ENCODE measurements at regions not wholly inside any gene's neighbourhood (a gene's known extent, or its start where the extent isn't known, plus 50 kb on each side); places are given as distances from the start of the nearest gene placed in this dataset.

DNA sequence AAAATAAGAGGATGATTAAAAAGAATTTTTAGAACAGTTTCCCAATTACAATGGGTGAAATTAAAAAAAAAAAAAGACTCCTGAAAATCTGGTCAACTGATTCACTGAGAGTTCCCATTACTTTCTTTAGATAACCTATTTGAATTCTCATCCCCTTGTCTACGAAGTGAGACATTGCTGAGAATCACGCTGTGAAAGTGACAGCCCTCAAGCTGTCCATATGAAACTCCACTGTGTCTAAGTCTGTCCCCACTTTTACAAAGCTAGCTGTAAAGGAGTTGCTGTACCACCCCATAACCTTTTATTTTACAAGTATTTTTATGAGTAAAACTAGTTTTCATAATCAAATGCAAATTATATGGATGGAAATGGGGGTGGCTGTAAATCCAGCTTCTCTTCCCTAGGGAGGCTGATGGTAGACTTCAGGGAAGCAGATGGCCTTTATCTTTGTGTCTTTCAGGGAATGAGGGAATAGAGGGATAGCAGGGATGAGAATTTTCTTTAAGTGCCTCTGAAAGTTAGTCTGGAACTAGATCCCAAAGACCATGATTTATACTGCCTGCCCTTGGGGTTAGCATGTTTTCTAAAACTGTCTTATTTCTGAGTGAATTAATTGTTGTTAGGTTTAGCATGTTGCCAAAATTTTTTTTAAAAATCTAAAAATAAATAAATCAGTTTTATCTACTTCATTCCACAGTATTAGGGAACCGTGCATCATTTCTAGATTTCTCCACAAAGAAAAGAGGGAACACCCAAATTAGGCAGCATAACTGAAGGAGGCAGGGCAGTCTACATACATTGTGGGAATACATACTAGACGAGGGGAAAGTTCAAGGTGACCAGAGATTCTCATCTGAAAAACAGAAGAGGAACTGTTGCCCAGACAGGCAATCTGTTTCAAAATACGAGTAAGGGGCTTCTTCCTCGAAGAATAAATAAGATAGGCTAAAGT lies 1219.1 kb downstream of the UQCRFS1 start:
- Histone ChIP-seq H3K27ac (replicated peaks) (no peak overlapping the region), H3K4me3 (replicated peaks; ENCODE audit: insufficient read depth, low read length) (no peak overlapping the region), H3K27me3 (ENCODE audit: insufficient read depth, poor library complexity, severe bottlenecking) (no peaks in the 10 kb centered on the region)
- TF ChIP-seq REST (IDR thresholded peaks at IDR 0.05; ENCODE audit: insufficient replicate concordance, low read depth) (no peak), CTCF (IDR thresholded peaks at IDR 0.05; ENCODE audit: insufficient read depth, low read length) (no peak), POLR2AphosphoS5 (IDR thresholded peaks at IDR 0.05; ENCODE audit: low read depth) (no peak), SPI1 (IDR thresholded peaks at IDR 0.05; ENCODE audit: borderline replicate concordance, low read depth) (no peak), GABPA (IDR thresholded peaks at IDR 0.05; ENCODE audit: low read depth) (no peak)
- no peak for DNase-seq (ENCODE audit: low read depth in 1 of 2, low spot score in 1 of 2)

GRCh38 chr19:27986299-27986698 lies 1226.7 kb downstream of the UQCRFS1 start:
- TF ChIP-seq SPI1 (IDR thresholded peaks at IDR 0.05; ENCODE audit: borderline replicate concordance, low read depth) (no peak), REST (IDR thresholded peaks at IDR 0.05; ENCODE audit: insufficient replicate concordance, low read depth) (no peak), CTCF (IDR thresholded peaks at IDR 0.05; ENCODE audit: insufficient read depth, low read length) (no peak), POLR2AphosphoS5 (IDR thresholded peaks at IDR 0.05; ENCODE audit: low read depth) (no peak), GABPA (IDR thresholded peaks at IDR 0.05; ENCODE audit: low read depth) (no peak)
- Histone ChIP-seq H3K27me3 (ENCODE audit: insufficient read depth, poor library complexity, severe bottlenecking) (no peaks in the 10 kb centered on the region), H3K4me3 (replicated peaks; ENCODE audit: insufficient read depth, low read length) (no peak overlapping the region), H3K27ac (replicated peaks) (no peak overlapping the region)
- no peak for DNase-seq (ENCODE audit: low read depth in 1 of 2, low spot score in 1 of 2)

DNA sequence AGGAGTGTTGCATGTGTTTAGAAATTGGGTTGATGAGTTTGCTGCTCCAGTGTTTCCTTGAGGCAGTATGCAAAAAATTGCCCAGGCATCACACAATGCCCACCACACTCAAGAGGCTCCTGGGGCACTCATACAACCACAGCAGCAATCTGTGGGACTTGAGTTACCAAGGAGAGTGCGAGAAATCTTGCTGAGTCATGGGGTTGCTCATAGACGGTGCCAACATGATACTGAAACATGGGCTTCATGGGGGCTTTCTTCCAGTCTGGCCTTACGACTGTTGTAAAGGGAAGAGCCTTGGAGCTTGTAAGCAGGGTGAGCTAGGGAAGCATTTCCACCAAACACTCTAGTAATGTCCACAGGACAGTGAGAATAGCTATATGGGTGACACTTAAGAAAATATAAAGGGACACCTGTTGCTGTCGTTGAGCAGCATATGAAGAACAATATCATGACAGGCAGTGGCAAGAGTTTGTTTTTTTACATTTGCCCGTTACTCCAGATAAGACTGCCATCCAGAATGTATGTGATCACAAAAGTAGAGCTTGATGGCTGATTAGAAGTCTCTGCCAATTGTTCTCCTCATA lies 1237.4 kb downstream of the UQCRFS1 start:
- TF ChIP-seq CTCF (IDR thresholded peaks at IDR 0.05; ENCODE audit: insufficient read depth, low read length) (no peak), POLR2AphosphoS5 (IDR thresholded peaks at IDR 0.05; ENCODE audit: low read depth) (no peak), GABPA (IDR thresholded peaks at IDR 0.05; ENCODE audit: low read depth) (no peak), SPI1 (IDR thresholded peaks at IDR 0.05; ENCODE audit: borderline replicate concordance, low read depth) (no peak), REST (IDR thresholded peaks at IDR 0.05; ENCODE audit: insufficient replicate concordance, low read depth) (no peak)
- no peak overlapping the region for H3K27ac ChIP-seq (replicated peaks)
- no peak for DNase-seq (ENCODE audit: low read depth in 1 of 2, low spot score in 1 of 2)
- no peaks in the 10 kb centered on the region for H3K27me3 ChIP-seq (ENCODE audit: insufficient read depth, poor library complexity, severe bottlenecking)
- no peak overlapping the region for H3K4me3 ChIP-seq (replicated peaks; ENCODE audit: insufficient read depth, low read length)
